Panc1 (cell line): ENCODE measurements at regions not wholly inside any gene's neighbourhood (a gene's known extent, or its start where the extent isn't known, plus 50 kb on each side); places are given as distances from the start of the nearest gene placed in this dataset.

Experiments used
- ATAC-seq: fragments of 200-7000 bp; cut with Tn5 transposase; 2 replicates; pipeline ENCODE4 v1.9.1; 2020; ENCODE audit warnings: mild to moderate bottlenecking, moderate library complexity
- BruUV-seq: library from RNA; stranded (reverse); fragments of 400-500 nt; replicated peaks from 2 replicates; lab custom pipeline; 2021; lab: Mats Ljungman, UMichigan
- CTCF ChIA-PET: fragments of 300-600 bp; sonication (Branson Sonifier 250); formaldehyde crosslinking; loops from one replicate; lab custom pipeline; 2022; ENCODE audit warnings: antibody characterized with exemption; lab: Charles Lee
- POLR2A ChIA-PET: fragments of 300-600 bp; sonication (Branson Sonifier 250); formaldehyde crosslinking; loops from one replicate; lab custom pipeline; 2022; ENCODE audit warnings: antibody characterized with exemption; lab: Charles Lee
- DNase-seq: peaks from one replicate; pipeline ENCODE4 v3.0.0-alpha.2; 2010; ENCODE audit warnings: low read depth, low spot score
- H3K27ac ChIP-seq: 2 replicates; pipeline ENCODE4 v1.5.1; 2011; ENCODE audit warnings: mild to moderate bottlenecking, low read length, inconsistent platforms
- H3K27me3 ChIP-seq: fragments of 200-500 bp; sonication (Bioruptor generic); 2 replicates; pipeline ENCODE4 v1.6.0; 2014; ENCODE audit warnings: low read length, inconsistent platforms; ENCODE audit not compliant: control insufficient read depth, insufficient read depth
- H3K36me3 ChIP-seq: fragments of 200-500 bp; sonication (Bioruptor generic); 2 replicates; pipeline ENCODE4 v1.5.1; 2014; ENCODE audit warnings: inconsistent platforms, mild to moderate bottlenecking, low read length, moderate library complexity; ENCODE audit not compliant: control insufficient read depth, insufficient read depth
- H3K4me1 ChIP-seq: 2 replicates; pipeline ENCODE4 v1.5.1; 2011; ENCODE audit warnings: inconsistent platforms, mild to moderate bottlenecking, low read length, moderate library complexity; ENCODE audit not compliant: control insufficient read depth, insufficient read depth
- H3K4me3 ChIP-seq, 2 experiments: 2 replicates each; pipeline ENCODE4 v1.5.1; 2011 to 2012; ENCODE audit warnings: low read depth in 2 of 2, low read length in 2 of 2, mild to moderate bottlenecking in 2 of 2, inconsistent platforms in 1 of 2, moderate library complexity in 1 of 2
- H3K9me3 ChIP-seq: fragments of 200-500 bp; sonication (Bioruptor generic); 2 replicates; pipeline ENCODE4 v1.5.1; 2014; ENCODE audit warnings: low read depth, mild to moderate bottlenecking, inconsistent platforms, low read length, moderate library complexity; ENCODE audit not compliant: control insufficient read depth, insufficient read depth
- POLR2AphosphoS5 ChIP-seq: IDR thresholded peaks from 2 replicates; pipeline ENCODE4 v1.6.1; 2012; ENCODE audit warnings: mild to moderate bottlenecking, low read depth, low read length, moderate library complexity
- SIN3A ChIP-seq: IDR thresholded peaks from 2 replicates; pipeline ENCODE4 v1.6.1; 2012; ENCODE audit warnings: low read depth, mild to moderate bottlenecking, low read length, moderate library complexity, borderline replicate concordance; ENCODE audit not compliant: insufficient read depth
- TCF7L2 ChIP-seq: IDR thresholded peaks from 2 replicates; pipeline ENCODE4 v1.6.1; 2011; ENCODE audit warnings: mild to moderate bottlenecking, low read depth, low read length, inconsistent platforms
- in situ Hi-C: cut with HindIII; loops from 2 replicates; pipeline ENCODE4 v1.10.0; 2016; ENCODE audit warnings: low sequenced_read_pairs, low pct_unique_long_range_greater_than_20kb
- intact Hi-C: fragments of 100-400 bp; cut with micrococcal nuclease; formaldehyde crosslinking; loops from one replicate; pipeline ENCODE4 v1.10.0; 2022; ENCODE audit not compliant: unreplicated experiment
- TF ChIP-seq, protein P1 (sequence below): fragments of 450-650 bp; IDR thresholded peaks from 2 replicates; pipeline ENCODE4 v1.5.1; 2017; ENCODE audit warnings: mild to moderate bottlenecking
- TF ChIP-seq, protein P2 (sequence below), 2 experiments: IDR thresholded peaks; 2 replicates each; pipeline ENCODE4 v1.6.1; 2011 to 2012; ENCODE audit warnings: low read depth in 2 of 2, control low read depth in 1 of 2, low read length in 1 of 2, mild to moderate bottlenecking in 1 of 2, moderate library complexity in 1 of 2; ENCODE audit not compliant: insufficient read depth in 1 of 2

DNA sequence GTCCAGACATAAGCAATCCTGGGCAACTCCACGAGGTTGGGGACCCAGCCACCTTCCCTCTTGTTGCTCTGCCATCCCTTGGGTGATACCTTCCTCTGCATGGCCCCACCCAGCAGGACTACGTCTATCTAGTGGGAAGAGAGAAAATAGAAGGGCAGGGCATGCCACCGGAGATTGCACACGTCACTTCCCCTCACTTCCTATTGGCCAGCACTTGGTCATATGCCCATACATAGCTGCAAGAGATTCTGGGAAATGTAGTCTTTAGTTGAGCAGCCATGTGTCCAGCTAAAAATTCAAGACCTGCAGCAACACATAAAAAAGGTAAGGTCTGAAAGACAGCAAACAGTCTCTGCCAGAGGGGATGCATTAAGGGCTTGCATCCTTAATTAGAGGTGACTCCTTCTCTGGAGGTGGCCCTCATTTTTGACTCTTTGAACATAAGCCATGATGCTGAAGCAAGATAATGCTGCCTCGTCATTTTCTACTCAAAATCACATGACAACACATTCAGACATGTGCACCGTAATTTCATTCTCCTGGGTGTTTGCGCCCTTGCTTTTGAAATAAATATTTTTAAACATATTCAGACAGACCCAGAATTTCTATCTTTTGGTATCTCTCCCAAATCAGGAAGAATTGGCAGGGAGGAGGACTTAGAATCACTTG is 91.8 kb upstream of the PWP1 start:
- DNase-seq (no peak), ATAC-seq (no peak)
- in situ Hi-C loops (no loop called here), intact Hi-C loops (no loop called here)
- POLR2A ChIA-PET: no interaction called here
- TF ChIP-seq, protein P1, sequence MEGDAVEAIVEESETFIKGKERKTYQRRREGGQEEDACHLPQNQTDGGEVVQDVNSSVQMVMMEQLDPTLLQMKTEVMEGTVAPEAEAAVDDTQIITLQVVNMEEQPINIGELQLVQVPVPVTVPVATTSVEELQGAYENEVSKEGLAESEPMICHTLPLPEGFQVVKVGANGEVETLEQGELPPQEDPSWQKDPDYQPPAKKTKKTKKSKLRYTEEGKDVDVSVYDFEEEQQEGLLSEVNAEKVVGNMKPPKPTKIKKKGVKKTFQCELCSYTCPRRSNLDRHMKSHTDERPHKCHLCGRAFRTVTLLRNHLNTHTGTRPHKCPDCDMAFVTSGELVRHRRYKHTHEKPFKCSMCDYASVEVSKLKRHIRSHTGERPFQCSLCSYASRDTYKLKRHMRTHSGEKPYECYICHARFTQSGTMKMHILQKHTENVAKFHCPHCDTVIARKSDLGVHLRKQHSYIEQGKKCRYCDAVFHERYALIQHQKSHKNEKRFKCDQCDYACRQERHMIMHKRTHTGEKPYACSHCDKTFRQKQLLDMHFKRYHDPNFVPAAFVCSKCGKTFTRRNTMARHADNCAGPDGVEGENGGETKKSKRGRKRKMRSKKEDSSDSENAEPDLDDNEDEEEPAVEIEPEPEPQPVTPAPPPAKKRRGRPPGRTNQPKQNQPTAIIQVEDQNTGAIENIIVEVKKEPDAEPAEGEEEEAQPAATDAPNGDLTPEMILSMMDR: no peak
- TF ChIP-seq, protein P2, sequence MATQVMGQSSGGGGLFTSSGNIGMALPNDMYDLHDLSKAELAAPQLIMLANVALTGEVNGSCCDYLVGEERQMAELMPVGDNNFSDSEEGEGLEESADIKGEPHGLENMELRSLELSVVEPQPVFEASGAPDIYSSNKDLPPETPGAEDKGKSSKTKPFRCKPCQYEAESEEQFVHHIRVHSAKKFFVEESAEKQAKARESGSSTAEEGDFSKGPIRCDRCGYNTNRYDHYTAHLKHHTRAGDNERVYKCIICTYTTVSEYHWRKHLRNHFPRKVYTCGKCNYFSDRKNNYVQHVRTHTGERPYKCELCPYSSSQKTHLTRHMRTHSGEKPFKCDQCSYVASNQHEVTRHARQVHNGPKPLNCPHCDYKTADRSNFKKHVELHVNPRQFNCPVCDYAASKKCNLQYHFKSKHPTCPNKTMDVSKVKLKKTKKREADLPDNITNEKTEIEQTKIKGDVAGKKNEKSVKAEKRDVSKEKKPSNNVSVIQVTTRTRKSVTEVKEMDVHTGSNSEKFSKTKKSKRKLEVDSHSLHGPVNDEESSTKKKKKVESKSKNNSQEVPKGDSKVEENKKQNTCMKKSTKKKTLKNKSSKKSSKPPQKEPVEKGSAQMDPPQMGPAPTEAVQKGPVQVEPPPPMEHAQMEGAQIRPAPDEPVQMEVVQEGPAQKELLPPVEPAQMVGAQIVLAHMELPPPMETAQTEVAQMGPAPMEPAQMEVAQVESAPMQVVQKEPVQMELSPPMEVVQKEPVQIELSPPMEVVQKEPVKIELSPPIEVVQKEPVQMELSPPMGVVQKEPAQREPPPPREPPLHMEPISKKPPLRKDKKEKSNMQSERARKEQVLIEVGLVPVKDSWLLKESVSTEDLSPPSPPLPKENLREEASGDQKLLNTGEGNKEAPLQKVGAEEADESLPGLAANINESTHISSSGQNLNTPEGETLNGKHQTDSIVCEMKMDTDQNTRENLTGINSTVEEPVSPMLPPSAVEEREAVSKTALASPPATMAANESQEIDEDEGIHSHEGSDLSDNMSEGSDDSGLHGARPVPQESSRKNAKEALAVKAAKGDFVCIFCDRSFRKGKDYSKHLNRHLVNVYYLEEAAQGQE (IDR thresholded peaks at IDR 0.05; ENCODE audit: insufficient read depth in 1 of 2, low read depth in 2 of 2, low read length in 1 of 2): no peak
- TF ChIP-seq POLR2AphosphoS5 (no peak), TCF7L2 (no peak), SIN3A (no peak)
- no peak overlapping the region for H3K4me3 ChIP-seq
- H3K36me3 ChIP-seq: no peaks in the 10 kb centered on the region
- BruUV-seq: no TSS peak
- no peak overlapping the region for H3K27ac ChIP-seq
- H3K9me3 ChIP-seq: peaks cover 3% of the 10 kb centered on the region; the same call in 1 of the 2 replicates
- no peaks in the 10 kb centered on the region; the same call in 1 of the 2 replicates for H3K4me1 ChIP-seq
- CTCF ChIA-PET: no interaction called here
- no peaks in the 10 kb centered on the region for H3K27me3 ChIP-seq

DNA sequence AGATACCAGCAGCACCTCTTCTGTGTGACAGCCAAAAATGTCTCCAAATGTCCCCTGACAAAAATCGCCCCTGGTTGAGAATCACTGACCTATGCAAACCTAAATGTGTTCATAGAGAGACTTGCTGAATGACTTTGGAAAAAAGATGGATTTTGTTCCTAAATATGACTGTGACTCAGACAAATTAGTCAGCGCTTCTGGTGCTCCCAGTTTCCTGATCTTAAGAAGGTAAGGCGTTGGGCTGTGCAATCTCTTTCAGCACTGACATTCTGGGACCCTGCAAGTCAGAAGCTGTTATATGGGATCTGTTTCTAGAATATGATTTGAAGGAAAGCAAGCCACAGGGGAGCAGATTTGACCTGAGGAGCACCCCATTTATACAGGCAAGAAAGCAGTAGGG is 90.6 kb upstream of the PWP1 start:
- DNase-seq: no peak
- ChIA-PET POLR2A (no interaction called here), CTCF (no interaction called here)
- no peak overlapping the region for H3K27ac ChIP-seq
- no peak for TF ChIP-seq TCF7L2
- TF ChIP-seq, protein P2 (IDR thresholded peaks at IDR 0.05; ENCODE audit: insufficient read depth in 1 of 2, low read depth in 2 of 2, low read length in 1 of 2): no peak
- TF ChIP-seq, protein P1: no peak
- no peak for TF ChIP-seq POLR2AphosphoS5
- TF ChIP-seq SIN3A: no peak
- no peaks in the 10 kb centered on the region for H3K27me3 ChIP-seq
- peaks cover 3% of the 10 kb centered on the region; the same call in 1 of the 2 replicates for H3K9me3 ChIP-seq
- BruUV-seq: no TSS peak
- intact Hi-C loops: no loop called here
- no peak overlapping the region for H3K4me3 ChIP-seq
- ATAC-seq: no peak
- in situ Hi-C loops: no loop called here
- H3K4me1 ChIP-seq: no peaks in the 10 kb centered on the region; the same call in 1 of the 2 replicates
- no peaks in the 10 kb centered on the region for H3K36me3 ChIP-seq
